ENCODE measurements at regions not wholly inside any gene's neighbourhood (a gene's known extent, or its start where the extent isn't known, plus 50 kb on each side); places are given as distances from the start of the nearest gene placed in this dataset.
"Not testable (repeated sequence)": the region's sequence is repeated elsewhere in the genome, so short reads cannot be mapped to it uniquely, and the experiment has no call there.

- WGBS, 2 experiments (ENCODE audit: insufficient coverage in 2 of 2): 89 to 100% methylated on average over 1 to 2 of the region's 3 CpGs
- H3K9me3 ChIP-seq (ENCODE audit: control insufficient read depth, low read length): no peaks in the 10 kb centered on the region
- H3K27ac ChIP-seq (ENCODE audit: low read depth, low read length, severe bottlenecking): no peak overlapping the region
- H3K4me1 ChIP-seq (ENCODE audit: control insufficient read depth, insufficient read depth, low read length, poor library complexity, severe bottlenecking): no peaks in the 10 kb centered on the region
- H3K36me3 ChIP-seq (ENCODE audit: control insufficient read depth, insufficient read depth, low read length): no peaks in the 10 kb centered on the region
- no peak overlapping the region for H3K4me3 ChIP-seq (ENCODE audit: extremely low read depth, insufficient read depth, low read length, poor library complexity, severe bottlenecking)
These were observed 93.7 kb downstream of the TRIM43 start for GRCh38 chr2:95685513-95685912.

DNA sequence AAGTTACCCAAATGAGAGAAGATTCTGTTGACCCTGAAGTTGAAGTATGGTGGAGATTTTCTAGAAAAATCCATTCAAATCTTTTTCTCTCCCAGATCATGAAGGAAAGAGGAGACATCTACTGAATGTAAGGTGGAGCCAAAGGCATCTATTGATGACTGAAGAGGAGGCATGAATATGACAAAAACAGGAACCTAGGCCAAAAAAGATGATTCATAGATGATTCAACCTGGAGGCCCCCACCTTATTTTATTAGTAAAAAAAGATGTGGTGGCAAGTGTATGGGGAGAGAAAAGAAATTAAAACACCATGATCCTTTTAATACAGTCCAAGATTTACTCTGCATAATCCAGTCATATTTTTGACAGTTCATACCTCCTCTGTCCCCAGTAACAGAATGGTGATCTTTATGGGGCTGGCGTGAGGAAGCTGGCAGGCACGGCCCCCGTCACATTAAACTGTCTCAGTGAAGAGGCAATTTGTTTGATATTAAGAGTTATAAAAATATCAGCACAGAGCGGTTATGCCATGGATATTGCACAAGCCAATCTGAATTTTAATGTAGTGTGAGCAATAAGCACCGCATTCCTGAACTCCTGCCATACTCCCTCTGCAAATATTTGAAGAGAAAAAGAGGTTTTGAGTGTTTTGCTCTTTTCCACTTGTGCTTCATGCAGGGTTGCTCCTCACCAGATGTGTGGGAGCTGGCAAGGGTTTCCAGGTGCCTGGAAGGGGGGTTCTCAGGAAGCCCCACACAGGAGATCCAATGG lies 94.4 kb downstream of the TRIM43 start:
- WGBS, 2 experiments (ENCODE audit: insufficient coverage in 2 of 2): 90 to 92% methylated on average over 3 to 4 of the region's 5 CpGs
- H3K4me3 ChIP-seq (ENCODE audit: extremely low read depth, insufficient read depth, low read length, poor library complexity, severe bottlenecking); H3K36me3 ChIP-seq (ENCODE audit: control insufficient read depth, insufficient read depth, low read length); H3K4me1 ChIP-seq (ENCODE audit: control insufficient read depth, insufficient read depth, low read length, poor library complexity, severe bottlenecking); H3K27ac ChIP-seq (ENCODE audit: low read depth, low read length, severe bottlenecking); H3K9me3 ChIP-seq (ENCODE audit: control insufficient read depth, low read length): not testable (repeated sequence)

GRCh38 chr2:95687852-95688251 lies 96.1 kb downstream of the TRIM43 start:
- not testable (repeated sequence) for H3K36me3 ChIP-seq (ENCODE audit: control insufficient read depth, insufficient read depth, low read length); H3K9me3 ChIP-seq (ENCODE audit: control insufficient read depth, low read length); H3K4me1 ChIP-seq (ENCODE audit: control insufficient read depth, insufficient read depth, low read length, poor library complexity, severe bottlenecking); H3K27ac ChIP-seq (ENCODE audit: low read depth, low read length, severe bottlenecking); H3K4me3 ChIP-seq (ENCODE audit: extremely low read depth, insufficient read depth, low read length, poor library complexity, severe bottlenecking)
- WGBS, 2 experiments (ENCODE audit: insufficient coverage in 2 of 2): no CpG with 5 or more reads among the region's 2 CpGs

DNA sequence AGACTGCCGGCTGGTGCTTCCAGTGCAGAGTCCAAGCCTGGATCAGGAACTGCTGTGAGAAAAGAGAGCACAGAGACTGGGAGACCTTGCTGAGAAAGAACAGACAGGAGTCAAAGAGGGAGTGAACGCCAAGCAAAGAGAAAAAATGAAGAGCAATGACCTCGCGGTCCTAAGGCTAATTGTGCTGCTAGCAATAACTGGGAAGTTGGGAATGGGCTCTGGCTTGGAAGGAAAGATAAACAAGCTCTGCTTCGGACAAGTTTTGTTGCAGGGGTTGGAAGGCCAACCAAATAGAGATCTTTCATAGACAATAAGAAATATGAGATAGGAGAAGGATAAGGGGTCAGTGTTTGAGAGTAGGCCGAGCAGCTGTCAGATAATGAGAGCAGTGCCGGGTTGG lies 99.4 kb downstream of the TRIM43 start:
- H3K4me3 ChIP-seq (ENCODE audit: extremely low read depth, insufficient read depth, low read length, poor library complexity, severe bottlenecking); H3K27ac ChIP-seq (ENCODE audit: low read depth, low read length, severe bottlenecking); H3K36me3 ChIP-seq (ENCODE audit: control insufficient read depth, insufficient read depth, low read length); H3K4me1 ChIP-seq (ENCODE audit: control insufficient read depth, insufficient read depth, low read length, poor library complexity, severe bottlenecking); H3K9me3 ChIP-seq (ENCODE audit: control insufficient read depth, low read length): not testable (repeated sequence)
- 92% methylated on average over 4 to 6 of the region's 7 CpGs for WGBS, 2 experiments (ENCODE audit: insufficient coverage in 2 of 2)

DNA sequence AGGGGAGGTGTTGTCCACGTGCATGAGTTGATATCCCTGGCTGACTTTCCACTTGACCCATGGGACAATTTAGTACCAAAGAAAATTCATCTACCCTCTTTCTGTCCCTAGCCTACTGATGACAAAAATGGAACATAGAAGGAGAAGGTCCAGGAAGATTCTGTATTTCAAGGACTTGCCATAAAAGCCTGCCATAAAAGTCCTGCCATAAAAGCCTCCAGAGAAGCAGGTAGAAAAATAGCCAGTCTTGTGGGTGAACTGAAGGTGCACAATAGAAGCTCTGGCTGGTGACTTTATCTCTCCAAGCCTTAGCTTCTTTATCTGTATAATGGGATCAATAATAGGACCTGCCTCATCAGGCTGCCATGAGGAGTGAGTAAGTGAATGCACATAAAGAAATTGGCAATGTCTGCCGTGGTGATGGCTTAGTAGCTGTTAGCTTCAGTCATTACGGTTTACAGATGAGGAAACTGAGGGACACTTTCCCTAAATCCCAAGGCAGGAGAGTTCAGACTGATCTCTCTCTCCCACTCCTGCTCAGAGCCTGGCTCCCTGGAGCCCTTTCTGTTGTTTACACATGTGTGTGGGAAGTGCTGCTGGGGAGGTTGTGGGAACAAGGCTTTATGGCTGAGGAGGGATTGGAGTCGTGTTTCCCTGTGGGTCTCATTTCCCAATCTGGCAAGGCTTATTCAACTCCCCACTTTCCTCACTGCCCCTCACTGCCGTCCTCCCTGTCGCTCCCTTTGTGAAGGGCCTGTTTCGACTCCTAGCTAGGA lies 101.5 kb downstream of the TRIM43 start:
- WGBS, 2 experiments (ENCODE audit: insufficient coverage in 2 of 2): 40 to 86% methylated on average over 1 of the region's 7 CpGs
- H3K27ac ChIP-seq (ENCODE audit: low read depth, low read length, severe bottlenecking); H3K4me1 ChIP-seq (ENCODE audit: control insufficient read depth, insufficient read depth, low read length, poor library complexity, severe bottlenecking); H3K4me3 ChIP-seq (ENCODE audit: extremely low read depth, insufficient read depth, low read length, poor library complexity, severe bottlenecking); H3K9me3 ChIP-seq (ENCODE audit: control insufficient read depth, low read length); H3K36me3 ChIP-seq (ENCODE audit: control insufficient read depth, insufficient read depth, low read length): not testable (repeated sequence)

DNA sequence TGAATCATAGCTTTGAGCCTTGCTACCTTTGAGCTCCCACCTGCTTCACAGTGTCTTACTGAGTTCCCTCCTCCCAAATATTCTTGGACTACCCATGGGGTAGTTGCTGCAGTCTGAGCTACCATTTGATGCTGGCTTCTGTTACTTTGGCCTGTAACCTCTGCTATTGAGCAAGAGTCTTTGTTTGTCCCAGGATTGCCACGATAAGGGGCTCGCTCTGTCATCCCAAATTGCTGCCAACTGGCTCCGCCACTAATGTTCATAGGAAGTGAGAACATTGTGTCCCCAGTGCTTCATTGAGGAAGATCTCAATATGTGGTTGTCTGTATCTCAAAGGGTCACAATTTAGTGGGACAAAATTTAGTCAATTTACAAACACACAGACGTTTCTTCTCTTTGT lies 103.8 kb downstream of the TRIM43 start:
- H3K36me3 ChIP-seq (ENCODE audit: control insufficient read depth, insufficient read depth, low read length): no peaks in the 10 kb centered on the region
- H3K9me3 ChIP-seq (ENCODE audit: control insufficient read depth, low read length): no peaks in the 10 kb centered on the region
- 77 to 80% methylated on average over 2 to 3 of the region's 4 CpGs for WGBS, 2 experiments (ENCODE audit: insufficient coverage in 2 of 2)
- no peak overlapping the region for H3K4me3 ChIP-seq (ENCODE audit: extremely low read depth, insufficient read depth, low read length, poor library complexity, severe bottlenecking)
- H3K27ac ChIP-seq (ENCODE audit: low read depth, low read length, severe bottlenecking): no peak overlapping the region
- no peaks in the 10 kb centered on the region for H3K4me1 ChIP-seq (ENCODE audit: control insufficient read depth, insufficient read depth, low read length, poor library complexity, severe bottlenecking)

DNA sequence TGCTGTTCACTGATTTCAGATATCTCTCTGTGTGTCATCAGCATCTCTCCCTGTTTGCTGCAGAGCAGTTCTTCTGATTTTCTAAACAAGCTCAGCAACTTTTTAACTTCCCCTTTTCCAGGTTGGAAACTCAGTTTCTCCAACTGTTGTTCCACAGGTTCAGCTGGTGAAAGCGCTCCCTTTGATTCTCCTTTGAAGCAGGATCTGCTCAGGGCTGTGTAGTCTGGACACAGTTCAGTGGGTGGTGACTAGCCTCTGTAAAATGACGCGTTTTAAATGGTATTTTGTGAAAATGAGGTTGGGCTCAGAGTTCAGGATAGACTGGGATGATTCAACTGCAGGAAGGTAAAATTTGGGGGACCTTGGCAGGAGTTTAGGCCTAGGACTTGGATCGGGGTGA lies 106.3 kb downstream of the TRIM43 start:
- Histone ChIP-seq H3K36me3 (ENCODE audit: control insufficient read depth, insufficient read depth, low read length) (no peaks in the 10 kb centered on the region), H3K27ac (ENCODE audit: low read depth, low read length, severe bottlenecking) (no peak overlapping the region), H3K4me3 (ENCODE audit: extremely low read depth, insufficient read depth, low read length, poor library complexity, severe bottlenecking) (no peak overlapping the region), H3K9me3 (ENCODE audit: control insufficient read depth, low read length) (no peaks in the 10 kb centered on the region), H3K4me1 (ENCODE audit: control insufficient read depth, insufficient read depth, low read length, poor library complexity, severe bottlenecking) (no peaks in the 10 kb centered on the region)
- 97 to 100% methylated on average over 3 to 4 of the region's 4 CpGs for WGBS, 2 experiments (ENCODE audit: insufficient coverage in 2 of 2)

DNA sequence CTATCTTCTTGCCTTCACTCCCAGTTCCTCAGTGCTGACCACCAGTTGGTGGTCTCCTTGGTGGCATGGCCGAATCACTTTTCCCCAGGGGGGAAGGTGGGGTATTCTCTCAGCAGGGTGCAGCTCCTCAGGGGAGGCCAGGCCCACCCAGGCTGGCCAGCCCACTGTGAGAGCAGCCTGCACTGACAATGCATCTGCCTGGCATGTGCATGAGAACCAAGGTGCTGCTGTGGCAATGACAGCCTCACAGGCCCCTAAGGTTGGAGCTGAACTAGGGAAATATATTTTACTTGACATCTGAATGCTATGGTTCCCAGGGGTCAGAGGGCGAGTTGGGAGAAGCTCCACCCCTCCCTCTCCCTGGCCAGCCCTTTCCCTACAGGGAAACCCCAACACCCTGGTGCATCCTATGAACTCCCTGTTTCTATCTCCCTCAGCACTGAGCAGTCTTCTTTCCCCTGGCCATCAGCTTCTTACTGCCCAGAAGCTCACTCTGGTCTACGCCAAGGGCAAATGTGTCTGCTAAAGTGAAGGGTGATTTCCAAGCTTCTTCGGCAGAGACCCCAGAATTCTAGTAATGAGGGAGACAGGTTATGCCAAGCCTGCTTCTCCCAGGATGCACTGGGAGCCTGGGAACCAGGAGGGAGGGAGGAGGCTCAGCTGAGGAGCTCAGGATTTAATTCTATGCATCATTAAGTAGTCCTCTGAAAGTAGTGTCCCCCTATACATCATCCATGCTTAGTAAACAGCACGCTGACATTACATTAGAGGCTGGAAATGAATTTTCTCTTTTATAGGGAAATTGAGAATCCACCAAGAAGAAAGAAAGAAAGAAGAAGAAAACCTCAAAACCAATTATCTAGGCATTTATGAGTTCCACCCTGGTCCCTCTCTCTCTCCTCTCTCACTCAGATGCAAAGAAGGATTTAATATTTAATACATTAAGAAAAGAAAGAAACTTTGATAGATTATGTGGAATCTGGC lies 107.7 kb downstream of the TRIM43 start:
- 85 to 86% methylated on average over 1 to 2 of the region's 5 CpGs for WGBS, 2 experiments (ENCODE audit: insufficient coverage in 2 of 2)
- H3K4me3 ChIP-seq (ENCODE audit: extremely low read depth, insufficient read depth, low read length, poor library complexity, severe bottlenecking); H3K4me1 ChIP-seq (ENCODE audit: control insufficient read depth, insufficient read depth, low read length, poor library complexity, severe bottlenecking); H3K36me3 ChIP-seq (ENCODE audit: control insufficient read depth, insufficient read depth, low read length); H3K27ac ChIP-seq (ENCODE audit: low read depth, low read length, severe bottlenecking); H3K9me3 ChIP-seq (ENCODE audit: control insufficient read depth, low read length): not testable (repeated sequence)

- Histone ChIP-seq H3K27ac (ENCODE audit: low read depth, low read length, severe bottlenecking) (no peak overlapping the region), H3K36me3 (ENCODE audit: control insufficient read depth, insufficient read depth, low read length) (no peaks in the 10 kb centered on the region), H3K4me1 (ENCODE audit: control insufficient read depth, insufficient read depth, low read length, poor library complexity, severe bottlenecking) (no peaks in the 10 kb centered on the region), H3K9me3 (ENCODE audit: control insufficient read depth, low read length) (no peaks in the 10 kb centered on the region), H3K4me3 (ENCODE audit: extremely low read depth, insufficient read depth, low read length, poor library complexity, severe bottlenecking) (no peak overlapping the region)
- WGBS, 2 experiments (ENCODE audit: insufficient coverage in 2 of 2): 40 to 60% methylated on average over 1 to 2 of the region's 4 CpGs
These were observed 108.7 kb downstream of the TRIM43 start for GRCh38 chr2:95700519-95700918.

GRCh38 chr2:95702471-95702870 lies 110.7 kb downstream of the TRIM43 start:
- H3K27ac ChIP-seq (ENCODE audit: low read depth, low read length, severe bottlenecking): no peak overlapping the region
- H3K4me3 ChIP-seq (ENCODE audit: extremely low read depth, insufficient read depth, low read length, poor library complexity, severe bottlenecking): no peak overlapping the region
- no peaks in the 10 kb centered on the region for H3K4me1 ChIP-seq (ENCODE audit: control insufficient read depth, insufficient read depth, low read length, poor library complexity, severe bottlenecking)
- no peaks in the 10 kb centered on the region for H3K9me3 ChIP-seq (ENCODE audit: control insufficient read depth, low read length)
- WGBS, 2 experiments (ENCODE audit: insufficient coverage in 2 of 2): 100% methylated on average over 4 of the region's 7 CpGs
- H3K36me3 ChIP-seq (ENCODE audit: control insufficient read depth, insufficient read depth, low read length): no peaks in the 10 kb centered on the region
